NCI-H2081 (cell line): ENCODE measurements at regions not wholly inside any gene's neighbourhood (a gene's known extent, or its start where the extent isn't known, plus 50 kb on each side); places are given as distances from the start of the nearest gene placed in this dataset.
"Not testable (repeated sequence)": the region's sequence is repeated elsewhere in the genome, so short reads cannot be mapped to it uniquely, and the experiment has no call there.

Experiments
- DNase-seq, 2 experiments: peaks; one replicate each; lab custom pipeline; 2025; lab: John Stamatoyannopoulos, UW

DNA sequence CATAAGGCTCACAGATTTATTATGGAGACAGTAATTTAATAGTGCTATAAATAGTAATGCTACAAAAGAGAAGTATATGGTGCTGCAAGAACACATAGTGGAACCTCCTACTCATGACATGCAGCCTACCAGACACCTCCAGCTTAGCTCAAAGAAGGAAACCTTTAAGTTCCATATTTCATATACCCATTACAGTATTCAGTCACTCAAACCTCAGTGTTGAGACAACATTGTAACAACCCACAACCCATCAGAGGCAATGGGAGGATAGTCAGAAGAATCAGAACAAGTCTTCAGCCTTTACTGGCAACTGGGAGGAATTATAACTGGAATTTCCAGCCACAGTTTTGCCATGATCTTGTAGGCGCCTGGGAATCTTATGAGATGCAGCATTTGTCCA is 186.3 kb upstream of the VSTM2A start:
- no peak for DNase-seq

DNA sequence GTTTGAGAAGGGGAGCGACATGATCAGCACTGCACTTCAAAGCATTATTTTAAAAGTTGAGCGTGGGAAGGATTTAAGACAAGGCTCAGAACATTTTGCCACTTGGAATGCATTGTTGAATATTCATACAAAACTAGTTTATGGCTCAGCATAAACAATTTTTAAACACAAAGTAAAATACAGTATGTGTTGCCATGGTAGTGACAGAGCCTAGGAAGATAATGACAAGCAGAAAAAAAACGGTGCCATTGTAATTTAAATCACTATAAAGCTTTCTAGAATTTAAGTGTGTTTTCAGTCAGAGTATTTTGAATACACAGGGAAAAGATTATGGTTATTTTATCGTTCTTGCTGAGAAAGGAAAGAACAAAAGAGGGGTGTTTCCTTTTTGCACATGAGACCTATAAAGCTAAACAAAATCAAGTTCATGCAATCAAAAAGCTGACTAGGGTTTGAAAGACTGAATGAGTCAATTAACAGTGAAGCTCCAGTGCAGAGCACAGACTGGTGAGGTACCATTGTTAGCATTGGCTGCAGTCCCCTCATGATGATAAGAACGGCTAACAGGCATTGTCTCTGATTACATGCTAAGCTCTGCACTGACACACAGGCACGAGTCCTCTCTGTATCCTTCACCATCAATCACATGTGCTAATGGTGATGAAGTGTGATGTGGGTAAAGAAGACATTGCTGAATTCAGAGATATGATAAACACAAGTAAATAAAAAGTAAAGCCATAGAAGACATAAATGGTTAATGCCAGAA is 181.9 kb upstream of the VSTM2A start:
- DNase-seq, result no peak

DNA sequence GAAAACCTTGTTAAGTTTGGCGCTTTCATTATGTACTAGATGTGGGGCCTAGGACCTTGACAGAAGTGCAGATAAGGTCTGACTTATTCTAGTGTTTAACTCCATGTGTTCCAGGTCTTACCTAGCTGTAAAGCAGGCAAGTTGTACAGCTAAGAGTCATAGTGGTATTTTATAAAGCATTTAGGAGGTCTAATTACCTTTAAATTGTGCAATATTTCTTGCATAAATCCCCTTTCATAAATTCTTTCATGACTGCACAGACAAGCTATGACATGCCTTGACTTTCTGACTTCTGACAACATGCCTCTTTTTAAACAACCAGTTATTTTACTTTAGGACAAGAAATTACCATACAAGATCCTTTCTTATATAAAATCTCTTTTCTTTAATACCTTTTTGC is 151.6 kb upstream of the VSTM2A start:
- DNase-seq, result no peak

DNA sequence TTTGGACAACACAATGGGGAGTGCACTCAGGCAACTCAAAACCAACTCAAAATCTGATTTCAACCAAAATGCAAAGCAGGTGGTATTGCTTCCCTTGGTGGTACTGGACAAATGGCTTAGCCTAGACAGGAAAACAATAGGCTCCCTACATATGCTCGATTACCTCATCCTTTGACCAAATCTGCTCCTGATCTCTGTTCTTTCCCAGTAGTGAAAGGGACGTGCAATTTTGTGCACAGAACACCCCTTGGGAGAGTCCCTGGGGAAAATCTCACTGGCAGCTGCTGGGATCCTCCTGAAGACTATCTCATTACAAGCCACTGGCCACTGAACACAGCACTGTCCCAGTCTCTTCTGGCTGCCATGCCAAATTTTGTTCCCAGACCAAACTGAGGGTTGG is 149.2 kb upstream of the VSTM2A start:
- DNase-seq, result no peak

DNA sequence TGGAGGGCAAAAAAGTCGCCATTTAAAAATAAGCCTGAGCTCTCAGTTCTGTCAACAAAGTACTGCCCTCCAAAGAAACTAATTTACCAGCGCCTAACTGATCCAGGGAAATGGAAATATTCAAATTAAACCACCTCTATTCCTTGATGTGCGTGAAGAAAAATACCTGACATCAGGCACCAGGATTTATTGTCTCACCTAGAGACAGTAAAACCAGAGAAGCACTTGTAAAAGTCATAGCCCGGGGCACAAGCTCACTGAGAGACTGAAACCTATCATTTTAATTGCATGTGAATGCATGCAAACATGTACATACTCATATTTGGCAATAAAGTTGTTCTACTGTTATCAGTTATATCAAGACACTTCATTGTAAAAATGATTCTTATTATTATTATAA is 147.3 kb upstream of the VSTM2A start:
- DNase-seq, result peak in 1 of 2 experiments; percentile 4

DNA sequence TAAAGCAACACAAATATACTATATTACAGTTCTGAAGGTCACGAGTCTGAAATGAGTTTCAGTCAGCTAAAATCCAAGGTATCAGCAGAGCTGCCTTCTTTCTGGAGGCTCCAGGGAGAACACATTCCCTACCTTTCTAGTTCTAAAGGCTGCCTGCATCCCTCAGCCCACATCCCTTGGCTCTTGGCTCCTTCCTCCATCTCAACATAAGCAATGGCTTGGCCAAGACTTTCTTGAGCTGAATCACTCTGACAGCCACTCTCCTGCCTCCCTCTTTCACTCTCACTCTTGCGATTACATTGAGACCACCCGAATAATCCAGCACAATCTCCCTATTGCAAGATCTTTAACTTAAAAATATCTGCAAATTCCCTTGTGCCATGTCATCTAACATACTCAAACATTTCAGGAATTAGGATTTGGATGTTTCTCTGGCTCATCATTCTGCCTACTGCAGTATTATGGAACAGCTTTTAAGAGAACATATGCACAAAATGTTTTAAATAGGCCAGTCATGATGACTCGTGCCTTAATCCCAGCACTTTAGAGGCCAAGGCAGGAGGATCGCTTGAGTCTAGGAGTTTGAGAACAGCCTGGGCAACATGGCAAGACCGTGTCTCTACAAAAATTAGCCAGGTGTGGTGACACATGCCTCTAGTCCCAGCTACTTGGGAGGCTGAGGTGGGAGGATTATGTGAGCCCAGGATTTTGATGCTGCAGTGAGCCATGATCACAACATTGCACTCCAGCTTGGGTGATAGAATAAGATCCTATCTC is 144.2 kb upstream of the VSTM2A start:
- DNase-seq, result no peak

DNA sequence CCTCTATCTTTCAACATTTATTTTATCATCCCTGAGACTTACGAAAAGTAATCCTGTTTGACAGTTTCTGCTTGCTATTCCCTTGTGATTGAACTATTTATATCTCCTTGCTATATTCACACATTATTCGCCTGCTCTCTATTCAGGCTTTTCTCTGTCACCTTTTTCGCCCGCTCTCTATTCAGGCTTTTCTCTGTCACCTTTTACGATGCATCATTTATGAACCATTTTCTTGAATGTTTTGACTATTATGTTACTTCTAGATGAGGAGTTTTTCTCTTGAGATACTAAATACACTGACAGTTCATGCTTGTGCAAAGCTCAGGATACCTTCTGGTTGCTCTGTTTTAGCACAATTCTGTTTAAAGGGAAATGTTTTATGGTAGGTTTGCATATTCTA is 143.3 kb upstream of the VSTM2A start:
- no peak for DNase-seq

DNA sequence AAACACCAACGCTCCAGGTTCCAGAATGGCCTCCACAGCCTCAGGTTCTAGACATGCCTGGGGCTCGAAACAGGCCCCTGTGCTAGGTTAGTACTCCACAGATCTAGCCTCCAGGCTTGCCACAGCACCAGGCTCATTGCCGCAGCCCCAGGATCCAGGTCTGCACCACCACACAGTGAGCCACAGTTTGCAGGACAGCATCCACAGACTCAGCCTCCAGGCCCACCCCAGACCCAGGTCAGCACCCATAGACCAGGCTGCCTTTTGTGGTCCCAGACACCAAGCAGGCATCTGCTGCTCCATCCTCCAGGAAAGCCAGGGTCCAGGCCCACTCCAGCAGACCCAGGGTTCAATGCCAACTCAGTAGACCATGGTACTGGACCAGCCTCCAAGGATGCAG is 132.3 kb upstream of the VSTM2A start:
- no peak for DNase-seq

DNA sequence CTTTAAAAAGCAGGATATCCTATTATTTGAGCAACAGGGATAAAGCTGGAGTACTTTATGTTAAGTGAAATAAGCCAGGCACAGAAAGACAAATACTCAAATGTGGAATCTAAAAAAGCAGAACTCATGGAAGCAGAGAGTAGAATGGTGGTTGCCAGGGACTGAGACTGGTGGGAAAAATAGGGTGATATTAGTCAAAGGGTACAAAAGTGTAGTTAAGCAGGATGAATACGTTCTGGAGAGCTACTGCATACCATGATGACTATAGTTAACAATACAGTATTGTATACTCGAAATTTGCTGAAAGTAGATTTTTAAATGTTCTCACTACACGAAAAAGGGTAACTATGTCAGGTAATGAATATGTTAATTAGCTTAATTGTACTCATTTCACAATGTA is 125.5 kb upstream of the VSTM2A start:
- no peak for DNase-seq

DNA sequence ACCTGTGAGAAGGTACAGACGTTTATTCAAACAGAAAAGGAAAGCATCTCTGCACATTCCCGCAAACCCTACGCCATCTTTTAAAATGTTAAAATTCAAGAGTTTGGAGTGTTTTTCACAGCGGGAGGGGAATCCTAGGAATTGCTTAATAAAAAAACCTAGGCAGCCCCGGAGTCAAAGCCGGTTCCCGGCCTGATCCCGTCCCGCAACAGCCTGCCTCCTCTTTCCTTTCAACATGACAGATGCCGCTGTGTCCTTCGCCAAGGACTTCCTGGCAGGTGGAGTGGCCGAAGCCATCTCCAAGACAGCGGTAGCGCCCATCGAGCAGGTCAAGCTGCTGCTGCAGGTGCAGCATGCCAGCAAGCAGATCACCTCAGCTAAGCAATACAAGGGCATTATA is 123.0 kb upstream of the VSTM2A start:
- DNase-seq, result no peak

DNA sequence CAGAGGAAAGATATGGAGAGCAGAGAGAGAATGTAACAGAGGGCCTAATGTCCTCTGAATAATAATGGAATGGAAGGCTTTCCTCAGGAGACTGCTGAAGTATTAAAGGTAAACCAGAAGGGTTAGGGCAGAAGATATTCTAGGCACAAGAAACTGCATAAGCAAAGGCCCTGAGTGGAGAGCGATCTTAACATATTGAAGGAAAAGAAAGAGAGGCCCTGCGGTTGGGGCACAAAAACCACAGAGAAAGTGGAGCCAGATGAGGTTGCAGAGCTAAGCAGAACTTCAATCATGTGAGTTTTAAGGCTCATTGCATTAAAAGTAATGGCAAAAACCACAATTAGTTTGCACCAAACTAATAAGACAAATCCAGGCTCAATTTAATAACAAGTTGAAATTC is 115.8 kb upstream of the VSTM2A start:
- no peak for DNase-seq

DNA sequence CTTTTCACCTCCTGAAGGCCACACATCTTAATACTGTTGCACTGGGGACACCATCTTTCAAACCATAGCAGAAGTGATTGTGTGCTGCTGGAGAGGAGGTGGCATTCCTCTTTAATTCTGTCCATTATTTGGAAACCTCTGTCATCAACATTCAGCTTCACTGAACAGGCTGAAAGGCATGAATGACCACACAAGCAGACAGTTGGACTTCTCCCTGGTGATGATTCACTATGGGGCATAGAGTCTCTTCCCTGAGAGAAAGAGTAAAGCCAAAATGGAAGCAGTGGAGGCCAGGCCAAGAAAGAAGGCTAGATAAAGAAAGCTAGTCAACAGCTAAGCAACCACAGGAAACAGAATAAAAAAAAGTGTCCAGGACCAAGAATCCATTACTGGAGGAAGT is 113.1 kb upstream of the VSTM2A start:
- no peak for DNase-seq

DNA sequence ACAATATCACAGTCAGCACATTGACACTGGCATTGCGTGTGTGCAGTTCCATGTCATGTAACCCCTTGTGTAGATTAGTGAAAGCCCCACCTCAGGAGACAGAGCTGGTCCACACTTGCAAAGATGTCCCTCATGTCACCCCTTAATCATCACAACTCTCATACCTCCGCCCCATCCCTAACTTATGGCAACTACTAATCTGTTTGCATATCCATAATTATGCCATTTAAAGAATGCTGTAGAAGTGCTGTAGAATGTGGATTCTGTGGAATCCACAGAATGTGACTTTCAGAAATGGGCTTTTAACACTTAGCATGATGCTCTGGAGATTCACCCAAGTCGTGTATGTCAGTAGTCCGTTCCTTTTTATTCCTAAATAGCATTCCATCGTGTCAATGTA is 102.8 kb upstream of the VSTM2A start:
- no peak for DNase-seq

DNA sequence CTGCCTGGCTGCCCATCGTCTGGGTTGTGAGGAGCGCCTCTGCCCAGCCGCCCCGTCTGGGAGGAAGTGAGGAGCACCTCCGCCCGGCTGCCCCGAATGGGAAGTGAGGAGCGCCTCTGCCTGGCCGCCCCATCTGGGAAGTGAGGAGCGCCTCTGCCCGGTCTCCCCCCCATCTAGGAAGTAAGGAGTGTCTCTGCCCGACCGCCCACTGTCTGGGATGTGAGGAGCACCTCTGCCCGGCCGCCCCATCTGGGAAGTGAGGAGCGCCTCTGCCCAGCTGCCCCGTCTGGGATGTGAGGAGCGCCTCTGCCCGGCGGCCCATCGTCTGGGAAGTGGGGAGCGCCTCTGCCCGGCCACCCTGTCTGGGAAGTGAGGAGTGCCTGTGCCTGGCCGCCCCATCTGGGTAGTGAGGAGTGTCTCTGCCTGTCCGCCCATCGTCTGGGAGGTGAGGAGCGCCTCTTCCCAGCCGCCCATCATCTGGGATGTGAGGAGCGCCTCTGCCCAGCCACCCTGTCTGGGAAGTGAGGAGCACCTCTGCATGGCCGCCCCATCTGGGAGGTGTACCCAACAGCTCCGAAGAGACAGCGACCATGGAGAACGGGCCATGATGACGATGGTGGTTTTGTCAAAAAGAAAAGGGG is 98.0 kb upstream of the VSTM2A start:
- DNase-seq, result not testable (repeated sequence)

DNA sequence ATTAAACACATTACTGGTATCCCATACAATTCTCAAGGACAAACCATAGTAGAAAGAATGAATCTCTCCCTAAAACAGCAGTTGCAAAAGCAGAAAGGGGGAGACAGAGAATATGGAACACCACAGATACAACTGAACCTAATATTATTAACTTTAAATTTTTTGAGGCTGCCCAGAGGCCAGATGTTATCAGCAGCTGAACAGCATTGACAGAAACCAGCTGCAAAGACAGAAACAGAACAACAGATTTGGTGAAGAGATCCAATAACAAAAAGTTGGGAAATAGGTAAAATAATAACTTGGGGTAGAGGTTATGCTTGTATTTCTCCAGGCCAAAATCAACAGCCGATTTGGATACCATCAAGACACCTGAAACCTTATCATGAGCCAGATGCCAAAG is 89.0 kb upstream of the VSTM2A start:
- DNase-seq, result not testable (repeated sequence)

DNA sequence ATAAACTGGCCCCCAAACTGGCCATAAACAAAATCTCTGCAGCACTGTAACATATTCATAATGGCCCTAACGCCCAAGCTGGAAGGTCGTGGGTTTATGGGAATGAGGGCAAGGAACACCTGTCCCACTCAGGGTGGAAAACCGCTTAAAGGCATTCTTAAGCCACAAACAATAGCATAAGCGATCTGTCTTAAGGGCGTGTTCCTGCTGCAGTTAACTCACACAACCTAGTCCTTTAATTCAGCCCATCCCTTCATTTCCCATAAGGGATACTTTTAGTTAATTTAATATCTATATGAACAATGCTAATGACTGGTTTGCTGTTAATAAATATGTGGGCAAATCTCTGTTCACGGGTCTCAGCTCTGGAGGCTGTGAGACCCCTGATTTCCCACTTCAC is 87.5 kb upstream of the VSTM2A start:
- DNase-seq, result not testable (repeated sequence)

DNA sequence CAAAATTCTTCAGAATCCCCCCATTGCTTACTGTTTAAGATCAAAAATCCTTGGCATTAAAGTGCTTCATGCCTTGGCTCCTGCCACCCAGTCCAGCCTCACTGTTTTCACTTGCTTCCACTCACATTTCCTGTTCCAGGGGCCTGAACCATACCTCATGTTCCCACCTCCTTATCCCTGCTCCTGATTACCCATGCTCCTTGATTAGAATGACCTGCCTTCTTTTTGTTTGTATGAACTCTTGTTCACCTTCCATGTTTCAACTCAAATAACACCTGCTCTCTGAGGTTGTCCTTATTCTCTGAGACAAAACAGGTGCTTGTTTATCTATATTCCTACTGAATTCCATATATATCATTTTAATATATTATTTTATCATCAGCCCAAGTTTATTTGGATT is 77.1 kb upstream of the VSTM2A start:
- no peak for DNase-seq

DNA sequence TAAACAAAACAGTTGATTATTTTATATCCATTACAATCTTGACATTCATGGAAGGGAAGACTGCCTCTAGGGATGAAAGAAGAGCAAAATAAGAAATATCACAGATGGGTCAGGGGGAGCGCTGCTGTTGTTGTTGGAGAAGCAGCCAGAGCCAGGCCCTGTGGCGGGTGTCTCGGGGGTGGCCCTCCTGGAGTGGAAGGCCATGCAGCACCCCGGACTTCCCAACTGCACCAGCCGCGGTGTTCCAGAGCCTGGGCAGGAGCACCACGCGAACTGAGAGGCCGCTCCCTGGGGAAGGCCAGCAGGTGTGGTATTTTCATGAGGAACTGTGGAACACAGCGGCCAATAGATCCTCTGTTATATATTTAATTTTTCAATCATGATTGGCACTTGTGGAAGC is 72.4 kb upstream of the VSTM2A start:
- DNase-seq, result no peak

DNA sequence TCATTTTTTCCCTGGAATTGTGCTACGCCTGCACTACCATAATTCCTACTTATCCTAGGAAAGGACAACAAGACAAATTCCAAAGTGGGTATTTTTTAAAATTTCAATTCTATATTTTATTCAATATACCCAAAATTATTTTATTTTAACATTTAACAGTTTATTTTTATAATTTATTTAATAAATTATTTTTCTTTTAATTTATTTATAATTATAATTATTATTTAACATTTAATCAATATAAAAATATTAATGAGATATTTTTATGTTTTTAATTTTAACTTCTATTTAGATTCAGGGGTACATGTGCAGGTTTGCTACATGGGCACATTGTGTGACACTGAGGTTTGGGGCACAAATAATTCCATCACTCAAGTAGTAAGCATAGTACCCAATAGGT is 65.6 kb upstream of the VSTM2A start:
- no peak for DNase-seq

DNA sequence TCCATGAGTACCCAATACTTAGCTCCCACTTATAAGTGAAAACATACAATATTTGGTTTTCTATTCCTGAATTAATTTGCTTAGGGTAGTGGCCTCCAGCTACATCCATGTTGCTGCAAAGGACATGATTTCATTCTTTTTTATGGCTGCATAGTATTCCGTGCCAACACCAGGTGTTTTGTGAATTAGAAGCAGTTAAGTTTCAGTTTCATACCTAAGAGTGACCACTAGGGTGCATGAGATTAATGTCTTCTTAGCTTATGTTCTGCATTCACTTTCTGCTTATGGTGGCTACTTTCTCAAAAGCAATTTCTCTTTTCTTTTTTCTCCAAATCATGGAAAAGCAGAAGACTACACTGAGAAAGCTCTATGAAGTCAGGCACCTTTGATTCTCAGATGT is 65.1 kb upstream of the VSTM2A start:
- DNase-seq, result no peak

DNA sequence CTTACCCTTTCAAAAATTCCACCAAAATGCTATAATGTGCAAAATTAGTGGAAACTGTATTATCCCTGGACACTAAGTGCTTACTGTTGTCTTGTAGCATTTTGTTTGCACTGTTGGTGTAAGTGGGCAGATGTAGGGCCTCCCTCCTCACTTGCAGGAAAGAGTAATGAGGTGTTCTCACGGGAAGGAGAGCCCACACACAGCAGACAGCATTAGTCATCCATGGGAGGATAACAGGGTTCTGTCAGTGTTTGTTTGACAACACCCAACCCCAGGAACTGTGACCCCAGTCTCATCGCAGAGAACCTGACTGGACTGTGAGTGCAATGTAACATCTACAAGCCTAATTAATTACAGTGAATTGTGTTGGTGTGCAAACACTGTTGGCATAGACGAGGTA is 58.7 kb upstream of the VSTM2A start:
- no peak for DNase-seq

DNA sequence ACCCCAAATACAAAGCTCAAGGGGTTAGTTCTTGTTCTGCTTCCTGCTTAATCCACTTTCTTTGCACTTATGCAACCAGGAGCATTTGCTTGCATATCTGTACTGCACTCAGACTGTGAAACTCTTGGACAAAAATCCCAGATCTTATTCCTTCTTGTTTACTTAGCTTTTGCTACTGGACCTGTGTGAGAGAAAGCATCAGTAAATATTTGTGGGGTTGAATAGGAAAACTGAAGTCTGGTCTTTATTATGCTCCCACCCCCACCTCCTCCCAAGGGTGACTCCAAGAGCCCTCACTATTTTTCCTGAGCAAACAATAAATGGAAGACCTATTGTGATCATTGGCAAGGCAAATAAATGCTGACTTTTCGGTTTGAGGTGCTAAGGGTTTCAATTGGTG is 57.1 kb upstream of the VSTM2A start:
- no peak for DNase-seq
